NT2/D1 (cell line): ENCODE measurements at regions not wholly inside any gene's neighbourhood (a gene's known extent, or its start where the extent isn't known, plus 50 kb on each side); places are given as distances from the start of the nearest gene placed in this dataset.
"Not testable (repeated sequence)": the region's sequence is repeated elsewhere in the genome, so short reads cannot be mapped to it uniquely, and the experiment has no call there.

Source experiments
- DNase-seq: peaks from one replicate; pipeline ENCODE4 v3.0.0-alpha.2; 2011; ENCODE audit warnings: low read depth, low spot score
- H3K27me3 ChIP-seq: 2 replicates; pipeline ENCODE4 v1.6.0; 2011; ENCODE audit warnings: mild to moderate bottlenecking; ENCODE audit not compliant: insufficient read length, insufficient read depth
- H3K36me3 ChIP-seq: 2 replicates; pipeline ENCODE4 v1.6.1; 2011; ENCODE audit warnings: mild to moderate bottlenecking, low read length, mixed read lengths; ENCODE audit not compliant: insufficient read depth, insufficient read length
- H3K4me1 ChIP-seq: 2 replicates; pipeline ENCODE4 v1.5.1; 2011; ENCODE audit not compliant: insufficient read depth, insufficient read length
- H3K4me3 ChIP-seq: 2 replicates; pipeline ENCODE4 v1.5.1; 2011; ENCODE audit warnings: low read depth; ENCODE audit not compliant: insufficient read length
- H3K9ac ChIP-seq: 2 replicates; pipeline ENCODE4 v1.6.0; 2011; ENCODE audit warnings: low read depth; ENCODE audit not compliant: insufficient read length
- H3K9me3 ChIP-seq: 2 replicates; pipeline ENCODE4 v1.5.1; 2011; ENCODE audit warnings: mild to moderate bottlenecking, low read length; ENCODE audit not compliant: insufficient read depth
- SUZ12 ChIP-seq: IDR thresholded peaks from 2 replicates; pipeline ENCODE4 v1.6.1; 2011; ENCODE audit not compliant: insufficient read length, insufficient read depth; ENCODE audit errors: extremely low read depth
- YY1 ChIP-seq: IDR thresholded peaks from 2 replicates; pipeline ENCODE4 v1.6.1; 2011; ENCODE audit not compliant: insufficient read length, insufficient read depth
- ZNF274 ChIP-seq: IDR thresholded peaks from 2 replicates; pipeline ENCODE4 v1.6.1; 2011; ENCODE audit warnings: mild to moderate bottlenecking, low read depth, low read length

DNA sequence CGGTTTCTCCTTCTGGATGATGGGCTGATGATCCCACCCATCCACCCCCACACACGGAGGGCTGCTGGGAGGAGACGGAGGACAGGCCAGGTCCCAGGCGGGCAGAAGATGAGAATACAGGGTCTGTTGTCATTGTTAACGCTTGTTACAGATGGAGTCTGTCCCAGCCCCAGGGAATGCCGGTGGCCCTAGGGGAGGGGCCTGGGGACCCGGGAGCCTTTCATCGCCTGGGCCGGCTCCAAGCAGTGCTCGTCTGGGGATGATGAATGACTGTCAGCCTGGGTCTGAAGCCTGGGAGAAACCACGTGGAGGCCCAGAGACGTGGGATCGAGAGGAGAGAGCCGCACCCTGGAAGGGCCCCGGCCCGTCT, 69.2 kb downstream of the UNCX start:
- peaks cover 2% of the 10 kb centered on the region for H3K27me3 ChIP-seq
- TF ChIP-seq YY1 (no peak), SUZ12 (no peak), ZNF274 (no peak)
- DNase-seq, result no peak
- peaks cover 19% of the 10 kb centered on the region for H3K4me1 ChIP-seq
- no peaks in the 10 kb centered on the region for H3K9me3 ChIP-seq
- no peak overlapping the region for H3K9ac ChIP-seq
- no peaks in the 10 kb centered on the region for H3K36me3 ChIP-seq
- H3K4me3 ChIP-seq, result no peak overlapping the region

GRCh38 chr7:1302936-1303335, 70.3 kb downstream of the UNCX start:
- H3K9ac ChIP-seq, result no peak overlapping the region
- H3K27me3 ChIP-seq, result no peaks in the 10 kb centered on the region
- no peaks in the 10 kb centered on the region for H3K36me3 ChIP-seq
- peaks cover 17% of the 10 kb centered on the region for H3K4me1 ChIP-seq
- TF ChIP-seq ZNF274 (no peak), YY1 (no peak), SUZ12 (no peak)
- no peak for DNase-seq
- no peaks in the 10 kb centered on the region for H3K9me3 ChIP-seq
- no peak overlapping the region for H3K4me3 ChIP-seq

GRCh38 chr7:1304011-1304410, 71.3 kb downstream of the UNCX start:
- not testable (repeated sequence) for H3K36me3 ChIP-seq, H3K27me3 ChIP-seq, H3K9me3 ChIP-seq, H3K9ac ChIP-seq, H3K4me3 ChIP-seq, DNase-seq
- H3K4me1 ChIP-seq, result peaks cover 13% of the 10 kb centered on the region

DNA sequence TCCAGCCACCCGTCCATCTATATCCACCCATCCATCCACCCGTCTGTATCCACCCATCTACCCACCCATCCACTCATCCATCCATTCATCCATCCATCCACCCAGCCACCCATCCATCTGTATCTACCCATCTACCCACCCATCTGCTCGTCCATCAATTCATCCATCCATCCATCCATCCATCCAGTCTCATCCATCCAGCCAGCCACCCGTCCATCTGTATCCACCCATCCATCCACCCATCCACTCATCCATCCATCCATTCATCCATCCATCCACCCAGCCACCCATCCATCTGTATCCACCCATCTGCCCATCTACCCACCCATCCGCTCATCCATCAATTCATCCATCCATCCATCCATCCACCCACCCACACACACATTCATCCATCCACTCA, 73.2 kb downstream of the UNCX start:
- Histone ChIP-seq H3K4me3 (no peak overlapping the region), H3K36me3 (no peaks in the 10 kb centered on the region), H3K4me1 (peaks cover 9% of the 10 kb centered on the region), H3K9ac (no peak overlapping the region), H3K27me3 (no peaks in the 10 kb centered on the region), H3K9me3 (no peaks in the 10 kb centered on the region)
- TF ChIP-seq ZNF274 (no peak), YY1 (no peak), SUZ12 (no peak)
- no peak for DNase-seq

GRCh38 chr7:1307828-1308227, 75.2 kb downstream of the UNCX start:
- no peak for TF ChIP-seq YY1
- no peak for TF ChIP-seq ZNF274
- TF ChIP-seq SUZ12, result no peak

GRCh38 chr7:1309290-1309689, 76.6 kb downstream of the UNCX start:
- DNase-seq, result no peak
- Histone ChIP-seq H3K4me1 (peaks cover 2% of the 10 kb centered on the region), H3K27me3 (no peaks in the 10 kb centered on the region), H3K9ac (no peak overlapping the region), H3K9me3 (no peaks in the 10 kb centered on the region; the same call in 1 of the 2 replicates), H3K36me3 (no peaks in the 10 kb centered on the region), H3K4me3 (no peak overlapping the region)
- TF ChIP-seq SUZ12 (no peak), ZNF274 (no peak), YY1 (no peak)

More at GRCh38 chr7:1307828-1308227, 75.2 kb downstream of the UNCX start:
- no peak overlapping the region for H3K4me3 ChIP-seq
- H3K36me3 ChIP-seq, result no peaks in the 10 kb centered on the region
- H3K27me3 ChIP-seq, result no peaks in the 10 kb centered on the region
- no peak overlapping the region for H3K9ac ChIP-seq
- no peaks in the 10 kb centered on the region; the same call in 1 of the 2 replicates for H3K9me3 ChIP-seq
- no peak for DNase-seq
- no peaks in the 10 kb centered on the region for H3K4me1 ChIP-seq

DNA sequence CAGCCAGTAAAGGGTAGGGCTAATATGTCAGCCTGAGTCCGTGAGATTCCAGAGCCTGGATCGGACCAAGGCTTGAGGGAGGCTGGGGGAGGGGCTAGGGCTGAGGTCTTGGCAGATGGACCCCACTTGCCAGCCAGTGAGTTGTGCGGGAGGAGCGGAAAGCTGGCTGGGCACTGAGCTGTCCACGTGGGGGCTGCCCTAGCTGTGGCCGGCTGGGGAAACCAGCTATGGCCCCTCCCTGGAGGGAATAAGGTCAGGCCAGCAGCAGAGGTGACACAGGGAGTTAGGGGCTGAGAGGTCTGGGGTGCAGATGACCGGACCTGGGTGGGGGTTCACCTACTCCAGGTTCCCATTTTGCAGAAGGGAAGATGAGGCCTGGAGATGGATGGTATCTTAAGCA, 77.3 kb downstream of the UNCX start:
- Histone ChIP-seq H3K4me1 (peaks cover 4% of the 10 kb centered on the region), H3K9ac (no peak overlapping the region), H3K4me3 (no peak overlapping the region), H3K36me3 (no peaks in the 10 kb centered on the region), H3K27me3 (no peaks in the 10 kb centered on the region), H3K9me3 (no peaks in the 10 kb centered on the region; the same call in 1 of the 2 replicates)
- no peak for DNase-seq
- no peak for TF ChIP-seq ZNF274
- TF ChIP-seq YY1, result no peak
- no peak for TF ChIP-seq SUZ12

GRCh38 chr7:1310936-1311335, 78.3 kb downstream of the UNCX start:
- no peak for DNase-seq
- TF ChIP-seq ZNF274 (no peak), SUZ12 (no peak), YY1 (no peak)
- Histone ChIP-seq H3K4me1 (peaks cover 4% of the 10 kb centered on the region), H3K27me3 (no peaks in the 10 kb centered on the region), H3K9me3 (no peaks in the 10 kb centered on the region; the same call in 1 of the 2 replicates), H3K4me3 (no peak overlapping the region), H3K9ac (no peak overlapping the region), H3K36me3 (no peaks in the 10 kb centered on the region)
